ENCODE measurements at regions not wholly inside any gene's neighbourhood (a gene's known extent, or its start where the extent isn't known, plus 50 kb on each side); places are given as distances from the start of the nearest gene placed in this dataset.

GRCh38 chr10:78702876-78703275 lies 365.9 kb upstream of the ZMIZ1 start:
- Histone ChIP-seq H2BK15ac (ENCODE audit: low read length) (no peak overlapping the region), H3K27me3 (ENCODE audit: control insufficient read depth in 3 of 3, insufficient read depth in 3 of 3, low read depth in 1 of 3, low read length in 3 of 3) (peaks cover 0 to 6% (median 0%) of the 10 kb centered on the region in 3 experiments), H2BK120ac (ENCODE audit: low read depth, low read length) (no peak overlapping the region), H2AFZ (ENCODE audit: low read length) (no peak overlapping the region), H3K23ac (ENCODE audit: low read depth, low read length, poor library complexity) (no peak overlapping the region), H3K4me3 (ENCODE audit: low read length in 2 of 2) (no peak overlapping the region), H2AK5ac (ENCODE audit: low read depth, low read length) (no peak overlapping the region), H2BK5ac (ENCODE audit: low read length) (no peak overlapping the region), H3K27ac (replicated peaks; ENCODE audit: low read length) (no peak overlapping the region), H3K4me2 (ENCODE audit: insufficient read depth, low read length, poor library complexity, severe bottlenecking) (no peak overlapping the region), H3K9ac (ENCODE audit: low read depth, low read length, poor library complexity) (no peak overlapping the region), H3K9me3 (replicated peaks in 1 of 2; ENCODE audit: control insufficient read depth in 2 of 2, insufficient read depth in 1 of 2, low read depth in 1 of 2, low read length in 2 of 2) (no peaks in the 10 kb centered on the region), H3K79me1 (ENCODE audit: low read depth, low read length) (peaks cover 2% of the 10 kb centered on the region), H3K14ac (ENCODE audit: low read length) (no peak overlapping the region), H3K4ac (ENCODE audit: low read length) (no peak overlapping the region), H3K36me3 (replicated peaks in 1 of 2; ENCODE audit: control insufficient read depth in 2 of 2, insufficient read depth in 2 of 2, low read length in 2 of 2) (no peaks in the 10 kb centered on the region), H4K91ac (ENCODE audit: low read depth, low read length, poor library complexity) (no peak overlapping the region), H2BK12ac (ENCODE audit: low read length) (no peak overlapping the region), H3K18ac (ENCODE audit: low read length) (no peak overlapping the region), H4K8ac (ENCODE audit: low read depth, low read length) (no peak overlapping the region), H3K4me1 (ENCODE audit: control insufficient read depth in 2 of 2, insufficient read depth in 1 of 2, low read depth in 1 of 2, low read length in 2 of 2) (peaks cover 2 to 10% of the 10 kb centered on the region in 2 donors)
- no CpG with 5 or more reads among the region's 6 CpGs for WGBS, 2 donors (ENCODE audit: extremely low coverage in 2 of 2, insufficient read length in 2 of 2, insufficient replicate concordance in 1 of 2)
- DNase-seq (ENCODE audit: low spot score): no peak

- no peaks in the 10 kb centered on the region for H3K9me3 ChIP-seq (replicated peaks in 1 of 2; ENCODE audit: control insufficient read depth in 2 of 2, insufficient read depth in 1 of 2, low read depth in 1 of 2, low read length in 2 of 2)
- H2BK15ac ChIP-seq (ENCODE audit: low read length): no peak overlapping the region
- no peak overlapping the region for H4K91ac ChIP-seq (ENCODE audit: low read depth, low read length, poor library complexity)
- H3K4me2 ChIP-seq (ENCODE audit: insufficient read depth, low read length, poor library complexity, severe bottlenecking): no peak overlapping the region
- H3K27ac ChIP-seq (replicated peaks; ENCODE audit: low read length): no peak overlapping the region
- WGBS, 2 donors (ENCODE audit: extremely low coverage in 2 of 2, insufficient read length in 2 of 2, insufficient replicate concordance in 1 of 2): no CpG with 5 or more reads among the region's 6 CpGs
- H2BK120ac ChIP-seq (ENCODE audit: low read depth, low read length): no peak overlapping the region
- H3K18ac ChIP-seq (ENCODE audit: low read length): no peak overlapping the region
- no peak for DNase-seq (ENCODE audit: low spot score)
- H2BK12ac ChIP-seq (ENCODE audit: low read length): no peak overlapping the region
- H3K4me3 ChIP-seq (ENCODE audit: low read length in 2 of 2): no peak overlapping the region
- no peaks in the 10 kb centered on the region for H3K36me3 ChIP-seq (replicated peaks in 1 of 2; ENCODE audit: control insufficient read depth in 2 of 2, insufficient read depth in 2 of 2, low read length in 2 of 2)
- no peak overlapping the region for H2AFZ ChIP-seq (ENCODE audit: low read length)
- H3K4me1 ChIP-seq (ENCODE audit: control insufficient read depth in 2 of 2, insufficient read depth in 1 of 2, low read depth in 1 of 2, low read length in 2 of 2): peaks cover 1 to 3% of the 10 kb centered on the region in 2 donors
- no peak overlapping the region for H2AK5ac ChIP-seq (ENCODE audit: low read depth, low read length)
- peaks cover 0 to 11% (median 0%) of the 10 kb centered on the region in 3 experiments for H3K27me3 ChIP-seq (ENCODE audit: control insufficient read depth in 3 of 3, insufficient read depth in 3 of 3, low read depth in 1 of 3, low read length in 3 of 3)
- no peak overlapping the region for H3K4ac ChIP-seq (ENCODE audit: low read length)
- H3K14ac ChIP-seq (ENCODE audit: low read length): no peak overlapping the region
- H2BK5ac ChIP-seq (ENCODE audit: low read length): no peak overlapping the region
- no peak overlapping the region for H3K9ac ChIP-seq (ENCODE audit: low read depth, low read length, poor library complexity)
- H3K79me1 ChIP-seq (ENCODE audit: low read depth, low read length): peaks cover 2% of the 10 kb centered on the region
- no peak overlapping the region for H3K23ac ChIP-seq (ENCODE audit: low read depth, low read length, poor library complexity)
- no peak overlapping the region for H4K8ac ChIP-seq (ENCODE audit: low read depth, low read length)
Observed at GRCh38 chr10:78703593-78703992, 365.2 kb upstream of the ZMIZ1 start.

- Histone ChIP-seq H2BK5ac (ENCODE audit: low read length) (no peak overlapping the region), H2BK120ac (ENCODE audit: low read depth, low read length) (no peak overlapping the region), H3K18ac (ENCODE audit: low read length) (no peak overlapping the region), H3K4ac (ENCODE audit: low read length) (no peak overlapping the region), H3K9me3 (replicated peaks in 1 of 2; ENCODE audit: control insufficient read depth in 2 of 2, insufficient read depth in 1 of 2, low read depth in 1 of 2, low read length in 2 of 2) (no peaks in the 10 kb centered on the region), H3K4me3 (ENCODE audit: low read length in 2 of 2) (no peak overlapping the region), H2AK5ac (ENCODE audit: low read depth, low read length) (no peak overlapping the region), H3K27me3 (ENCODE audit: control insufficient read depth in 3 of 3, insufficient read depth in 3 of 3, low read depth in 1 of 3, low read length in 3 of 3) (peaks cover 0 to 12% (median 0%) of the 10 kb centered on the region in 3 experiments), H2BK15ac (ENCODE audit: low read length) (no peak overlapping the region), H3K14ac (ENCODE audit: low read length) (no peak overlapping the region), H3K27ac (replicated peaks; ENCODE audit: low read length) (no peak overlapping the region), H3K4me1 (ENCODE audit: control insufficient read depth in 2 of 2, insufficient read depth in 1 of 2, low read depth in 1 of 2, low read length in 2 of 2) (no peaks in the 10 kb centered on the region), H2BK12ac (ENCODE audit: low read length) (no peak overlapping the region), H2AFZ (ENCODE audit: low read length) (no peak overlapping the region), H3K23ac (ENCODE audit: low read depth, low read length, poor library complexity) (no peak overlapping the region), H4K8ac (ENCODE audit: low read depth, low read length) (no peak overlapping the region), H4K91ac (ENCODE audit: low read depth, low read length, poor library complexity) (no peak overlapping the region), H3K9ac (ENCODE audit: low read depth, low read length, poor library complexity) (no peak overlapping the region), H3K4me2 (ENCODE audit: insufficient read depth, low read length, poor library complexity, severe bottlenecking) (no peak overlapping the region), H3K79me1 (ENCODE audit: low read depth, low read length) (peaks cover 2% of the 10 kb centered on the region), H3K36me3 (replicated peaks in 1 of 2; ENCODE audit: control insufficient read depth in 2 of 2, insufficient read depth in 2 of 2, low read length in 2 of 2) (no peaks in the 10 kb centered on the region)
- no CpG with 5 or more reads among the region's 2 CpGs for WGBS, 2 donors (ENCODE audit: extremely low coverage in 2 of 2, insufficient read length in 2 of 2, insufficient replicate concordance in 1 of 2)
- no peak for DNase-seq (ENCODE audit: low spot score)
Observed at GRCh38 chr10:78706256-78706655, 362.5 kb upstream of the ZMIZ1 start.

DNA sequence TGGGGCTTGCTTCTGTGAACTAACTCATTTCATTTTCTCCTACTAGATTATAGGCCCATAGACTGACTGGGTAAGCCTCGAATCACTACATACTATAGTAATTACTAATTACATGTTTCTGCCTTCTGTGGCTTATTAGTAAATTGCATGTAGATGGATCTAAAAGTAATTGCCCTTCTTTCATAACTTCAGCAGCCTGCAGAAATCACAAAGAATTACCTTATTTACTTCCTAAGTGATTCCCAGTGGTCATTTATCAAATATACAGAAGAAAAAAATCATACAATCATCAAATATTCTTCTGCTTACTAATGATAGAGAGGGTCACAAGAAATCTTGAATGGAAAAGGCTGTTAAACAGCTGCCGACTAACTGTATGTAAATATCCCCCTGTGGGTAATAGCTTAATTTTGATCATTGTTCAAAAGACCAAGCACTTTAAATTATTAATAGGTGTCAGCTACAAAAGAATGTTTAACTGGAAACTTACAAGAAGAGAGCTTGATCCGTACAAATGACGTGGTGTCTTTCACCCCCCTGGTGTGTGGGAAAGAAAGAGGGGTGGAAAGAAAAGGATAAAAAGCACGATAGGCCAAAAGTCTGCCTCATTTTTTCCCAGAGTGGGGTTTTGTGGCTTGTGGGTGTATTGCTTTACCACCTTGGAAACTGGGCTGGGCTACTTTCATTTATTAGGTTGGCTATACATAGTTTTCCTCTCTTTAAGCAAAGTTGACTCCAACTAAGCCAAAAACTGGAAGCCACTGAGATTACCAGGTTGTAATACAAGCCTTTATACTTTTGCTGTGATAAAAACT lies 361.8 kb upstream of the ZMIZ1 start:
- Histone ChIP-seq H2BK15ac (ENCODE audit: low read length) (no peak overlapping the region), H3K18ac (ENCODE audit: low read length) (no peak overlapping the region), H2BK12ac (ENCODE audit: low read length) (no peak overlapping the region), H4K91ac (ENCODE audit: low read depth, low read length, poor library complexity) (no peak overlapping the region), H3K36me3 (replicated peaks in 1 of 2; ENCODE audit: control insufficient read depth in 2 of 2, insufficient read depth in 2 of 2, low read length in 2 of 2) (no peaks in the 10 kb centered on the region), H3K27ac (replicated peaks; ENCODE audit: low read length) (no peak overlapping the region), H2AFZ (ENCODE audit: low read length) (no peak overlapping the region), H3K23ac (ENCODE audit: low read depth, low read length, poor library complexity) (no peak overlapping the region), H4K8ac (ENCODE audit: low read depth, low read length) (no peak overlapping the region), H3K79me1 (ENCODE audit: low read depth, low read length) (peaks cover under 1% of the 10 kb centered on the region), H3K9me3 (replicated peaks in 1 of 2; ENCODE audit: control insufficient read depth in 2 of 2, insufficient read depth in 1 of 2, low read depth in 1 of 2, low read length in 2 of 2) (no peaks in the 10 kb centered on the region), H3K4me2 (ENCODE audit: insufficient read depth, low read length, poor library complexity, severe bottlenecking) (no peak overlapping the region), H3K27me3 (ENCODE audit: control insufficient read depth in 3 of 3, insufficient read depth in 3 of 3, low read depth in 1 of 3, low read length in 3 of 3) (peaks cover 0 to 12% (median 0%) of the 10 kb centered on the region in 3 experiments), H3K4me3 (ENCODE audit: low read length in 2 of 2) (no peak overlapping the region), H2BK120ac (ENCODE audit: low read depth, low read length) (no peak overlapping the region), H3K4ac (ENCODE audit: low read length) (no peak overlapping the region), H3K4me1 (ENCODE audit: control insufficient read depth in 2 of 2, insufficient read depth in 1 of 2, low read depth in 1 of 2, low read length in 2 of 2) (no peaks in the 10 kb centered on the region), H2BK5ac (ENCODE audit: low read length) (no peak overlapping the region), H3K14ac (ENCODE audit: low read length) (no peak overlapping the region), H3K9ac (ENCODE audit: low read depth, low read length, poor library complexity) (no peak overlapping the region), H2AK5ac (ENCODE audit: low read depth, low read length) (no peak overlapping the region)
- no CpG with 5 or more reads among the region's 5 CpGs for WGBS, 2 donors (ENCODE audit: extremely low coverage in 2 of 2, insufficient read length in 2 of 2, insufficient replicate concordance in 1 of 2)
- DNase-seq (ENCODE audit: low spot score): no peak

Measured in neuronal stem cell (in vitro differentiated cells).